ENCODE measurements at regions not wholly inside any gene's neighbourhood (a gene's known extent, or its start where the extent isn't known, plus 50 kb on each side); places are given as distances from the start of the nearest gene placed in this dataset.

- TF ChIP-seq CTCF (IDR thresholded peaks at IDR 0.05; ENCODE audit: poor library complexity) = no peak
- no peak for TF ChIP-seq EZH2phosphoT487 (IDR thresholded peaks at IDR 0.05; ENCODE audit: low read depth, severe bottlenecking, unreplicated experiment)
- no peak for TF ChIP-seq EZH2 (IDR thresholded peaks at IDR 0.05; ENCODE audit: borderline replicate concordance)
Measured at GRCh38 chr13:103754783-103755182, 688.6 kb upstream of the SLC10A2 start.

Data from hepatocyte (in vitro differentiated cells).